RPMI7951 (cell line): ENCODE measurements at regions not wholly inside any gene's neighbourhood (a gene's known extent, or its start where the extent isn't known, plus 50 kb on each side); places are given as distances from the start of the nearest gene placed in this dataset.

Source experiments
- DNase-seq: peaks from one replicate; pipeline ENCODE4 v3.0.0-alpha.2; 2012; ENCODE audit warnings: low read depth

DNA sequence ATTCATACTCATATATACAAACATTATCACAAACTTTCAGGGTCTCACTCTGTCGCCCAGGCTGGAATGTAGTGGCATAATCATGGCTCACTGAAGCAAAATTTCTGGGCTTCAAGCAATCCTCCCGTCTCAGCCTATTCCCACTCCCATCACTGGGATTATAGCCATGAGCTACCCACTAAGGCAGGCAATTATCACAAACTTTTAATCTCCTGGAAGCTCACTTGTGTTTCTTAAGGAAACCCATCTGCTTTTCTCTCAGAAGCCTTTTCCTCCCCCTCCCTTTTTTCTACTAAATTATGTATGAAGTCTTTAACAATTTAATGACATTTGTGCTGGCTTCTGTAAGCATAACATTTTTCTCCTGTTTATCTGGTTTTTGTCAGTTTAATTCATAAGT, 170.5 kb downstream of the AREG start:
- DNase-seq = no peak

DNA sequence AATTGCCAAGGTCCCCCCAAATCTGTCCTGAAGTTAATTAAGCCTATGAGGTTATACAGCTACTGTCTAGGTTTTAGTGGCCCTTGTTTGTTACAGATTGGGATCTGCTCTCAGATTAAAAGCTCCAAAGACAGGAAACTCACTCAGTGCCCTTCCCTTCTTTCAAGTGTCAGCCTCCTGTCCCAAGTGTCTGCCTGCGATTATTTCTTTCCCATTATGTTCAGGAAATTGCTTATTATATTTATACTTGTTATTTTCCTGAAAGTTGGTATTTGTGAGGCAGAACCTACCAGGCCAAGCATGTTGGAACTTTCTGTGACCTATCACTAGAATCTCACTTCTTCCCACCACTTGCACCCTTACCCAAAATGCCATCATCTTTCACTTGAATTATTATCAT, 173.2 kb downstream of the AREG start:
- DNase-seq = no peak

DNA sequence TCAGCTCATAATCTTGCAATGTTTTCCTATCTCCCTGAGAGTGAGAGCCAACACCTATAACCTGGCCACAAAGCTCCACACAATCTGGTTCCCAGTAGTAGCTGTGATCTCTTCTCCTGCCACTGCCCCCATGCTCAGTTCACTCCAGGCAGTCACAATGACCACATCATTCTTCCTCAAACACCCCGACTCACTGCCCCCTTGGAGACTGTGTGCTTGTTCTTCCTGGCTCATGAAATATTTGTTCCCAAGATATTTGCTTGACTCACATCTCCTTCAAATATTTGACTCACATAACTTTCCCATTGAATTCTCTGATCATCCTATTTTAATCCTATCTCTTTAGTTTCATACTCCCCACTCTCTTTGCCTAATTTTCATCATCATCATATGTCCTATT, 173.7 kb downstream of the AREG start:
- no peak for DNase-seq

DNA sequence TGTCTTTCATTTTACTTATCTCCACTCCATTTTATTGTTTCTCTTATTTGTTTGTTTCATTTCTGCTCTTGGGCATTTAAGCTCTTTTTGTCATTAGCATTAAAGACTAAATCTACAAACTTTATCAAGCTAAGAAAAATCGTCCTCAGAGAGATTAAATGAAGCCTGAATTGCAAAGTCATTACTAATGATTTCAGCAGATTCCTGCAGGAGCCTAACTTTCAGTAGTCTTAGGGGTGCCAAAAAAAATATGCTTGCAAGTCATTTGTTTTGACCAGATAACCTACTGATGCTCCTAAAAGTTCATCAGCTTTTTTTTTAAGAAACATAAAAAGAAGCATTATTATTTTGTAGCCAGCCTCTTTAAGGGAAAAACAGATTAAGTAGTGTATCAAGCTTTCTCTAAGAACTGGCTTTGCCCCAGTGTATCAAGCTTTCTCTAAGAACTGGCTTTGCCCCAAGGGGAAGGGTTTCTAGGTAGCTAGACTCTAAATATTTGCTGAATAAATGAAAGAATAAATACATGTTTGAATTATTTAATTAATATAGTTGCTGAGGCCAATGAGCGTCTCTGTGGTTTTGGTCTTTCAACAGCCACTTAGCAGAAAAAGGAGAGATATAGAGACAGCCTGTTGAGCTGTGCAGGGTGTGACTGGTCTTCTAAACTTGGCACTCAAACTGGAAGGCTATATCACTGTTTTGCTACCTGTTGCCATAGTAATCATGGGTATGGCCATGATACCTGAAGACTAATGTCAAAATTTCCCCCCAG, 174.2 kb downstream of the BTC start:
- no peak for DNase-seq

DNA sequence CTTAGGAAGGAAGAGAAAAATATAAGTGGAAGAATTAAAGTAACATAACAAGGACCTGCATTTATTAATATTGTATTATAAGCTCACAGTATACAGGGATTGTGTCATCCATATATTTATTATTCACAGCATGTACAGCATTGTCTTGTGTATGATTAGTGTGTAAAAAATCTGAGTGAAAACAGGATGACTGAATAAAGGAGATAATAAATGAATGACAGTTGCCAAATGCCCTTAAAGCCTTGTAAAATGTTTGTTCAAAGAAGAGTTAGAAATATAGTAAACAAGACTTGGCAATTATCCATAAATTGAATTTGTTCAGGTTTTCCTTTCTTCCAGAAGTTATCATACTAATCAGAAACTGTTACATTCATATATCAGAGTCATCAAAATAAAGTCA, 172.7 kb downstream of the BTC start:
- no peak for DNase-seq

DNA sequence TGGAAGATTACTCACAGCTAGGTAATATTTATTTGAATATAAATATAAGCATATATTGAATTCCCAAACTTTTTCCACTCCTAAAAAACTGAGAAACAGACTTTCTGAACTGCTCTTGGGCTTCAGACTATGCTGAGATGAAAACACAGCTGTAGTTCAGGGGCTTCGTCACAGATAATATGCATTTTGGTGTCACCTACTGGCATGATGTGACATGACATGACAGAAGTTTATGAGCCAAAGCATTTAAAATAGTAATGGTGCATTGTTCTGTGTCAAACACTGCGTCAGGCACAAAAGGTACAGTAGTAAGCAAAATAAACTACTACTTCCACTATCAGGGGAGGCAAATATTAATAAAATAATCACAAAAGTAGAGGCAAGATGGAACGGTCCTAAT, 171.3 kb downstream of the BTC start:
- peak; percentile 65 for DNase-seq

DNA sequence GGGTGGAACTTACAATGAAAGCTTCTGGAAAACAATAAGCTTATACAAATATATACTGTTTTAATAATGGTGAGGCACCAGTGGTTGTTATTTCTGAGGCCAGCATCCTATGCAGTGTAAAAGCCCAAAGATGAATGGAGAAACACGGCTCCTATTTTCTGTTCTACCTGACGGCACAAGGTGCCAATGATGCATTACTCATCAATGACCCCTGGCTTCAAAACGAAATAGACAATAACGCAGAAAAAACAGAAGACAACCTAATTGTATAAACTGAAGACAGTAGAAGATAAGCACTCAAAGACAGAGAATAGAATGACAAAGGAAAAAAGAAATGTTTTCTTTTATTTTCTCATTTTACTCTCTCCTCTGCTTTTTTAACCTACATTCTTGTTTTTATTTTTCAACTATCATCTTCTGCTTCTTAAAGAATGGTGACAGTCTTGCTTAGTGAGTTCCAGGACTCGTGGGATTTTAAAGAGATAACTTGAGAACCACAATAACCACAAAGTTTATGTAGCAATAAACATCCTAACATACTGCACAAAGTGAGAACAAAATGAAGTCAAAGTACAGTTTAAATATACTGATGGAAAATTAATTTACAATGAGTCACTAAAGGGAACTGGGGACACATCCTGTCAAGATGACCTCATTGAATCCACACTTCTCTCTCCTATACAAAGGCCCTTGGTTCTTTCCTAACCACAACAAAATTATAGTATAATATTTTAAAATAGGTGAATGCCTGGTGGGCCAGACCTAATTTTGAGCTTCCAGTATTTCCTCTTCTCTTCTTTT, 169.8 kb downstream of the BTC start:
- peak; percentile 91 for DNase-seq

DNA sequence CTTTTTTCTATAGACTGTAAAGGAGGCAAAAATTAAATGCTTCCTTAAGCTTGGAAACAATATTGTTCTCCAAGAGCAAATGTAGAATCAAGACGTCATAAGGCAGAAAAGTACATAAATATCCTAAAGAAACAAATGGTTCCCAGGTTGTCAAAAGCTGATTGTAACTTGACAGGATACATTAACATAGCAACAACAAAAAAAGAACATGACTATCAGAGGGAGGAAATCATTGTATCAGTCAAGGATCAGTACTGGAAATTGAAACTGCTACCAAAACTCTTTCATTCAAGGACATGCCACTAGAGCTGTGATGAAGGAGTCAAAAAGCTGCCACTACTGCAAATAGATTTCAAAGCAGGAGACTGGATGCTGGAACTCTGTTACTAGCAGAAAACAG, 168.3 kb downstream of the BTC start:
- DNase-seq = no peak

DNA sequence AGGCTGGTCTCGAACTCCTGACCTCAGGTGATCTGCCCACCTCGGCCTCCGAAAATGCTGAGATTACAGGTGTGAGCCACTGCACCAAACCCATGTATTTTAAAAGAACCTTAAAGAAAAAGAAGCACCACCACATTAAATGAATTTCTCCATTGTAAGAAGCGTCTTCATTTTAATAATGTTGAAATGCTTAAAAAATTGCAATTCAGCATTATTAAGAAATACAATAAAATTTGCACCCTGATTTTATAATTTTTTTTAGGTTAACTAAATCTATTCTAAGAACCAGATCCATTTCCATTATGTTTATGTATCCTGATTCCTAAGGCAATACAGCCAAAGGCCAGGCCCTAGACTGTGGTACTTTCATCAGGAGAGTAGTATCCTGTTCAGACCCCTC, 167.2 kb downstream of the BTC start:
- DNase-seq = no peak

DNA sequence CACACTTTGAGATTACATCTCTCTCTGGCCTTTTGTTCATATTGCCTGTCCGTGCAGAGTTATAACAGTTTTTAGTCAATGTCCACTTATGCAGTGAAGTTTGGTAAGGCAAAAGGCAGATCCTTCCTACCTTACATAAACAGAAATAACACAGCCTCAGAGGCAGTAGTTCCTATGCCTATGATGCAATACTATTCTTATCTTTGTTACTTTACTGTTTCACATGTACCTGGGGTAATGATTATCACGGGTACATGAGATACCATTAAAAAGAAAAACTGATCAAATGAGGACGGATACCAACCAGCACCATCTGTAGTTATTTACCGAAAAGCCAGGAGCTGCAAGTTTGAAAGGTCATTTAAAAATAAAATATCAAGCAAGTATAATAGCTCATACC, 166.8 kb downstream of the BTC start:
- DNase-seq = no peak

DNA sequence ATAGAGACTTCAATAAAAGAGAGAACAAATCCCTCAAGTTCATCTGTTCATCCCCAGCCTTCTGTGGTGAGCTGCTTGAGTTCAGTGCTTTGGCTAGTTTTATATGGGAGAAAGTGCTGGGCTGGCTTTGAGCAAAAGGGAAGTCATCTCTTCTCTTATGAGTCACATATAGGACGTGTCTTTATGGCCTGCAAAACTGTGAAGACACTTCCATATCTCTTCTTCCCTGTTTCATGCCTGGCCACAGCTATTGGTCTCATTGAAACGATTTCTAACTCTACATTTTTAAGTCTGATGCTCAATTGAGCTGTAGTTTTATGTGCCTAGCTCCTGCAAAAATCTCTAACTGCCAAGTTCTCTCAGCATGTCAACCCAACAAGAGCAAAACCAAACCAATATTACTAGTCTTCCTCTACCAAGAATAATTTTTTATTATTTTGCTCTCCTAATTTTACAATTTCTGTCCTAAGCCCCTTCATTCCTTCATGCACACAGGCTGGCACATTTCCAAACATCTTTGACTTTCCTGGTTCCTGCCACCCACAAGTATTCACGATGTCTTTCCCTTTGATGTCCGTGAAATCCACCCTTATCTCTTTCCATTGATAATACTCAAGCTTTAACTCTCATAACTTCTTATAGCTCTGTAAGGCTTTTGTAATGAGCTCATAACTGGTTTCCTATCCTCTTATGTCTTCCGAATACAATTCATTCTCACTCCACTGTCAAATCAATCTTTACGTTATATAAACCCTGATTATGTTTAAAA, 165.3 kb downstream of the BTC start:
- peak; percentile 54 for DNase-seq

DNA sequence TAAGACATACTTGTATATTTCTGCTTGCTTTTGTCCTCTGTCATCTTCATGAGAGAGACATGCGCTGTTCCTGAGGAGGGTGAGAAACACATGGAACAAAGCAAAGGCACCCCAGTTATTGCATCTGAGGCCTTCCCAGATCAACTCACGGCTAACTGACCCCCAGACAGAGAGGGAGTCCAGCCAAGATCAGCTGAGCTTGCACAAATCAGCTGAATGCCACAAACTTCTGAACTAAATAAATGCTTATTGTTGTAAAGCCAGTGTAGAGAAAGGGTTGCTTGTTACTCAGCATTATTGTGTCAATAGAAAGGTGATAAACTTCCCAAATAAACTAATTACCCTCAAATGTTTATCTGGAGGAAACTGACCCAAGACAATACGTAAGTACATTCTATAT, 163.8 kb downstream of the BTC start:
- no peak for DNase-seq

DNA sequence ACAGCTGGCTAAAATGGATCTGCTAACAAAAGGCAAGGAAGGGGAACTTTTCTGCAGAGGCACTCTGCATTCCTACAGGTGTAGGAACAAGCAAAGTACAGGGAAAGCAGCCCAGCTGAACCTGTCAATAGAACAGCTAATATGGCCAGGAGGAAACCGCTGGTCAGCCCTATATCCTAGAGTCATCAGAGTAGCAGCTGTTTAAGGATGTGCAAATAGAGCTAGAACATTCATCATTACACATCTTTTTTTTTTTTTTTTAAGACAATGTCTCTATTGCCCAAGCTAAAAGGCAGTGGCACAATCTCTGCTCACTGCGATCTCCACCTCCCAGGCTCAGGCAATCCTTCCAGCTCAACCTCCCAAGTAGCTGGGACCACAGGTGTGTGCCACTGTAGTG, 163.0 kb downstream of the BTC start:
- peak; percentile 40 for DNase-seq

DNA sequence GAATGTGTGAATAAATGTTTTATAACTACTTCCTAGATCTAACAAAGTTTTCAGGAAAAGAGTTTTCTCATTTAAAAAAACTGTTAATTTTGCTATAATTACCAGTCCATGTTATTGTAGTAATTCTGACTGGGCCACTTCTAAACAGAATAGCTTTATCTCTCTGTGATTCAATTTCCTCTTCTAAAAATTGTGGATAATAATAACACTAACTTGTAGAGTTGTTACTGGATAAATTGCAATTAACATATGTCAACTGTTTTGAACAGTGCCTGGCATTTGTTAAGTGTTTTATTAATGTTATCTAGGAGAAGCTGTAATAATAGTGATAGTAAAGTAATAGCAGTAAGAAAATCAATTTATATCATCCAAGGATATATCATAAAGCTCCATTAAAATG, 162.3 kb downstream of the BTC start:
- DNase-seq = no peak

DNA sequence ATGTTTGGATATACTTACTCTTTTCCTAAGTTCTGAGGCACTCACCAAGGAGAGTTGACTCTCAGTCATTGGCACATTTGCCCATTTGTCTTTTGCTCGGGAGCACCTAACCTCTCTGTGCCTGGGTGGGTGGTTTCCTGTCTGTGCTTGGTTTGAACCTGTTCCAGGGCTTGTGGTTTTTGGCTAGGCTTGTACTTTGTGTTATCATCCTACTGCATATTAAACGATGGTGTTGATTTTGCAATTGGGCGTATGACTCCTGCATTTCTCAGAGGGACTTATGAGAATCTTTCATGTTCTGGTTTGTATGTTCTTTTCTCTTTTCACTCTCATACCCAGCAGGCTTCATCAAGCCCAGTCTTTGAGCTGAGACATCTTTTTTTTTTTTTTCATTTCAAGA, 161.7 kb downstream of the BTC start:
- peak; percentile 94 for DNase-seq

DNA sequence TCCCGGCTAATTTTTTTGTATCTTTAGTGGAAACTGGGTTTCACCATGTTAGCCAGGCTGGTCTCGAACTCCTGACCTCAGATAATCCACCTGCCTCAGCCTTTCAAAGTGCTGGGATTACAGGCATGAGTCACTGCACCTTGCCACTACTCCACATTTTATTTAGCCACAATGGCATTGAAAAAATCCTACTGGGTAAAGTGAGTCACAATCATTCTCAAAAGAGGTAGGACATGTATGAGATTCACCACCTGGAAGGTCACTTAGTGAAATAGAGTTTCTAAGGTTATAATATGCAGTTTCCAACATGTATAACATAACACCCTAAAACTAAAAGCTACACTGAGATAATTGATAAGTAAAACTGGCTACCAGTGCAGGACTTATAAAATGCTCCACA, 159.2 kb downstream of the BTC start:
- DNase-seq = no peak

DNA sequence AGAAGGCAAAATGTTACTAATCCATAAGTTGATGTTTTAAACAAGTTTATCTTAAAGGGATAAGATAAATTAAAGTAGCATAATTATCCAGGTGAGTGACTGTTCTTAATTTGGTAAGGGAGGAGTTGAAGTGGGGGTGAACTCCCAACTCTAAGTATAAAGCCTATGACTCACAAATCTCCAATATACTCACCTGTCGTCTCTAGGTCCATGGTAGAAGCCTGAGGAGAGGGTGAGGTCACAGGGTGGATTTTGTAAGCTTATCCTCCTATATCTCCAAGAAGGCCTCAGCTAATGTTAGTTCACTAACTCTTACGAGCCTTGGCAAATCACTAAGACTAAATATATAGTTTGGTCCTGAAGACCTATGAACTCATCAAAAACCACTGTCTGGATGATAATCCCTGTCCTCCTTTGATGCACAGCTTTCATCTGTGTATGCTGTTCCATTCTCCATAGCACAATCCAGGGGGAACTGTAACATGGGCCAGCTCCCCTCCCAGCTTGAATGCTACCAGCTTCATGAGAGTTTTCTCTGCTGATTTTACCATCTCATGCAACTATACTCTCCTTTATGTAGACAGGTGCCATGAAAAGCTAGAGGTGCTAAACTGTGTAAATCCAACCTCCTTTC, 158.7 kb downstream of the BTC start:
- no peak for DNase-seq

DNA sequence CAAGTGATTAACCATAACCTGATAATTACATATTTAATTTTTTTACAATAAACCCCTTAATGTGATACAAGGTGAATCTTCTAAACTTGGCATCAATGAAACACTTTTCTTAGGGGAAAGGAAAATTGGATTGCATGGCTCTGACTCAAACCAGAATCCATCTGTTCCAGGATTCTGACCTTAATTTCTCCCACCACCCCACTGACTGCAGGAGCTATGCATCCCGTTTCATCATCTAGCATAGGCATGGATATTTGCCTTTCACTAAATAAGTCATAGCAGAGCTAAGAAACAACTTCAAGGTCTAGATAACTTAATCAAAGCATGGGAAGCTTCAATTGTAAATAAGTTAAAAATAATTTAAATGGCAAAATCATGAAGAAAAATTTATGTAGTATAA, 156.3 kb downstream of the BTC start:
- DNase-seq = no peak

DNA sequence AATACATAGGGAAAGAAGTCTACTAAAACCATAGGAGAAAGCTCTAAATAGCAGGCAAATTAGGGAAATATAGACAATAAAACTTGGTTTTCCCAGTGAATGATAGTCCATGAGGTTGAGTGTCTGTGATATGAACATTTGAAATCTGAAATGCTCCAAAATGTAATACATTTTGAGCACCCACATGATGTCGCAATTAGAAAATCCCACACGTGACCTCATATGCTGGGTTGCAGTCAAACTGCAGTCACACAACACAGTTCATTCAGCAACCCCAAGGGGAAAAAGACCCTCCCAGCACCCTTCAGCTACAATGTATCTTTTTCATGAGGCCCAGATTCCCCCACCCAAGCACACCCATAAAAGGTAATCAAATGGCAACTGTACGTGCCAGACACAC, 155.6 kb downstream of the BTC start:
- DNase-seq = no peak

DNA sequence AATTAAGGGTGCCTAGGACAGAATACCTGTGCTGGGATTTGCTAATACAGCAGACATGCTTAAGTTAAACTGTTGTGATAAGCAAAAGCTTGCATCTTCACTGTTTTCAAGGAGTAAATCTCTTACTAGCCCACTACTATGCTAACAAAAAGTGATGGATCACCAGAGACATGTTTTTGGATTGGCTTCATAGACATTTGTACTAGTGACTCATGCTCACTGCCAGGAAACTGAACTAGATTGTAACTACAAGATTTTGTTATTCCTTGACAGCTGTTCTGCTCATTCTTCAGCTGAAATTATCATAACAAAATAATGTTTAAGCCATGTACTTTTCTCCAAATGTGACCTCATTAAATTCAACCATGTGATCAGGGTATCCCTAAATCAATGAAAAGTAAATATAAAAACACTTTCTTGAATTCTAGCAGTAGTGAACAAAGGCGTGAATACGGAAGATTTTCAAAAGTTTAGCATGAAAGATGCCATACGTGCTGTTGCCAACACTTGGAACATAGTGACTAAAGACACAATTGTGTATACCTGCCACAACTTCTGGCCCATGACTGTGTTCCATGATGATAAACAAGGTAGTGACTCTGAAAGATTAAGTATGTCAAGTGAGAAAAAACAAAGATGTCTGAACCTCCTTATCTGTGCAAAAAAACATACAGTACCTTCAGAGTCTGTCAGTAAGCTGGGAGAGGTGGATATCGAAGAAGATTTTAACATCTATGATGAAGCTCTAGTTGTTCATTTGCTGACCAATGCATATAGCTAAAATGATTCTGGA, 154.0 kb downstream of the BTC start:
- peak; percentile 74 for DNase-seq

DNA sequence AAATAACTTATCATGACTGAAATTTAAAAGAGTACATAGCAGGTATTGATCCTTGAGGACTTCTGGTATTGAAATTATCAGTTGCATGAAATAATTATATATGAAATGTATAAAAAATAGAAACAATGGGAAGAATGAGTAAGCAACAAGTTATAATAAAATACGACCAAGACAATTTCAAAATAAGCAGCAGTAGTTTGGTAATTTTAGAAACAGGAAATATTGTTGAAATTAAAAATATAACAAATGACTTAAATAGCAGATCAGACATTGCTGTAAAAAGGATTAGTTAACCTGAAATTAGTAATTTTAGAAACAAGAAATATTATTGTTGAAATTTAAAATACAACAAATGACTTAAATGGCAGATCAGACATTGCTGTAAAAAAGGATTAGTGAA, 152.3 kb downstream of the BTC start:
- no peak for DNase-seq
